ENCODE measurements at regions not wholly inside any gene's neighbourhood (a gene's known extent, or its start where the extent isn't known, plus 50 kb on each side); places are given as distances from the start of the nearest gene placed in this dataset.

DNA sequence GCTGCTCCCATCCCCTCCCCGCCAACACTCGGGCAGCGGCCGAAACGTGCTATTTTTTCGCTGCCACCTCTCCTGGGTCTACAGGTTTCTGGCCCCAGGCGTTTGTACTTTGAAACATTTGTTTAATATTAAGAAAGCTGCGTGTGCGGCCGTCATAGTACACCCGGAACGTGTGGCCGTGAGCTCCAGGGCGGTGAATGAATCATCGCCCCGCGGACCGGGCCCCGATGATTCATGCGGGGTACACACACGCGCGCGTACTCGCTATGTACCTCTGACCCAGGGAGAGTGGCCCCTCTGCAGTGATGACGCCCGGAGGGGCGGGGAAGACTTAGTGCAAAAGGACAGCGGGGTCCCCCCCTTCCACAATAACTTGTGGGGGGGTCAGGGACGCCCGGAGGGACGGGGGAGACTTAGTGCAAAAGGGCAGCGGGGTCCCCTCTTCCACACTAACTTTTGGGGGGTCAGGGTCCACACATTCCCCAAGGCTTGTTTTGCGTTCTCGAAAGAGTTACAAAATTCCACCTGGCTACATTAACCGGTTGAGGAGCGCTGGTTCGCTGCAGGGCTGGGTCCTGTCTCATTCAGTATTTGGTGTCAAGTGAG lies 56.5 kb upstream of the PCGF5 start:
- DNase-seq, result peak; percentile 60 to 83
- TF ChIP-seq GATA1 (IDR thresholded peaks at IDR 0.05; ENCODE audit: low read depth, low read length) (no peak), POLR2A (IDR thresholded peaks at IDR 0.05; ENCODE audit: low read length) (no peak)

DNA sequence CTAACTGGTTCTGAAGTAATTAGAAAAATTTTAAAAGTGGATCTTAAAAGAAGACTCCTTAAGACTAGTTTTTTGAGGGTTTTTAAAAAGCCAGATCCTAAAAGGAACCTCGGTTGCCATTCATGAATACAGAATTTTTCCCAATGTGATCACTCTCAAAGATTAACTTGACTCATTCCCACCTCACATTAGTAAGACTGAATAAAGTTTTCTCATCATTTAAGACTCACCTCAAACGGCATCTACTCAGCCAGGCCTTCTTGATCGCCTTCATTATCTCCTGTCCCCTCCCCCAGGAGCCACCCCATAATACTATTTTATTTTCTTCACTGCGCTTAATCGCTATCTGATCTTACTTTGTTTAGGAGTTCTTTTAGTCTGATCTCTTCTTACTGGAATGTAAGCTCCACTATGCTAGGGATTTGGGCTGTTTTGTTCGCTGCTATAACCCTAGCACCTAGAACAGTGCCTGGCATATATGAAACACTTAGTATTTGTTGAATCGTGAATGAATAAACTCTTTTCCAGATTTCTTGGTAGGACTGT lies 55.9 kb upstream of the PCGF5 start:
- peak; percentile 8 to 28 for DNase-seq
- no peak for TF ChIP-seq POLR2A (IDR thresholded peaks at IDR 0.05; ENCODE audit: low read length)
- no peak for TF ChIP-seq GATA1 (IDR thresholded peaks at IDR 0.05; ENCODE audit: low read depth, low read length)

DNA sequence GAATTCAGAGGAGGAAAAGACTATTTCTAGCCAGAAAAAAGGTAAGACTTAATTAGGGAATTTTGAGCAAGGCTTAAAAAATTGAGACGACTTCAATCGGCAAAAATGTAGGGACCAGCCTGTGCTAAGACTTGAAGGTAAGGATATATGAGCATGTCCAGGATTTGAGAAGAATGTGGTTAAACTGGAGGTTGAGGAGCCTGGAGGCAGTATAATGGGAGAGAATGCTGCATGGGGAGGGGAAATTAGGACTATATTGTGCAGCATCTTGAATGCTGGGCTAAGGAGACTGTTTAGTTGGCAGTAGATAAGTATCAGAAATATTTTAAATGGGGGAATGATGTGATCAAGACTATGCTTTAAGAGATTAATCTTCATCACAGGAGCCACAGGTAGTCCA lies 53.1 kb upstream of the PCGF5 start:
- TF ChIP-seq POLR2A (IDR thresholded peaks at IDR 0.05; ENCODE audit: low read length) (no peak), GATA1 (IDR thresholded peaks at IDR 0.05; ENCODE audit: low read depth, low read length) (no peak)

DNA sequence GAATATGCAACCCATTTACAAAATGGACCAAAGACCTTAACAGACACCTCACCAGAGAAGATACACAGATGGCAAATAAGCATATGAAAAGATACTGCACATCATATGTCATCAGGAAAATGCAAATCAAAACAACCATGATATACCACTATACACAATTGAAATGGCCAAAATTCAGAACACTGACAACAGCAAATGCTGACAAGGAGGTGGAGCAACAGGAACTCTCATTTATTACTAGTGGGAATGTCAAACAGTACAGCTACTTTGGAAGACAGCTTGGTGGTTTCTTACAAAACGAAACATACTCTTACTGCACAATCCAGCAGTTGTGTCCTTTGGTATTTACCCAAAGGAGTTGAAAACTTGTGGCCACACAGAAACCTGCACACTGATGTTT lies 50.0 kb upstream of the PCGF5 start:
- no peak for DNase-seq
- TF ChIP-seq GATA1 (IDR thresholded peaks at IDR 0.05; ENCODE audit: low read depth, low read length), result no peak
- TF ChIP-seq POLR2A (IDR thresholded peaks at IDR 0.05; ENCODE audit: low read length), result no peak

More for the DNA sequence above, 53.1 kb upstream of the PCGF5 start:
- DNase-seq, result no peak

All from erythroblast (primary cell).